Thyroid gland (tissue), 4 donors: ENCODE measurements at regions not wholly inside any gene's neighbourhood (a gene's known extent, or its start where the extent isn't known, plus 50 kb on each side); places are given as distances from the start of the nearest gene placed in this dataset.
"Not testable (repeated sequence)": the region's sequence is repeated elsewhere in the genome, so short reads cannot be mapped to it uniquely, and the experiment has no call there.

Experiments used
- DNase-seq, 2 donors: peaks; one replicate each; pipeline ENCODE4 v3.0.0-alpha.2; 2019
- H3K27ac ChIP-seq, 3 donors: fragments of 200-600 bp; sonication (generic); 1 replicate in 2 of 3; 2 replicates in 1 of 3; pipeline ENCODE4 v1.5.1; 2016 to 2019; ENCODE audit warnings: mild to moderate bottlenecking in 1 of 3, moderate library complexity in 1 of 3
- H3K27me3 ChIP-seq: fragments of 200-600 bp; sonication (generic); one replicate; pipeline ENCODE4 v1.5.1; 2019
- H3K36me3 ChIP-seq, 2 donors: fragments of 200-600 bp; sonication (generic); one replicate each; pipeline ENCODE4 v1.5.1; 2016 to 2019
- H3K4me1 ChIP-seq, 2 donors: fragments of 200-600 bp; sonication (generic); one replicate each; pipeline ENCODE4 v1.5.1; 2017 to 2019
- H3K4me3 ChIP-seq, 3 donors: fragments of 200-600 bp; sonication (generic); replicated peaks in 1 of 3; 1 replicate in 2 of 3; 2 replicates in 1 of 3; pipeline ENCODE4 v1.5.1; 2016; ENCODE audit warnings: mild to moderate bottlenecking in 1 of 3
- H3K9me3 ChIP-seq: fragments of 200-600 bp; sonication (generic); one replicate; pipeline ENCODE4 v1.5.1; 2017
- CTCF ChIP-seq, 6 experiments: fragments of 200-600 bp in 3 of 6; fragments of 450-650 bp in 3 of 6; sonication (generic) in 3 of 6; IDR thresholded peaks; one replicate each; pipeline ENCODE4 v1.5.1; 2016 to 2019; ENCODE audit warnings: antibody characterized with exemption in 6 of 6, mild to moderate bottlenecking in 2 of 6, inconsistent platforms in 1 of 6, moderate library complexity in 1 of 6
- POLR2A ChIP-seq, 2 donors: fragments of 450-650 bp; IDR thresholded peaks; one replicate each; pipeline ENCODE4 v1.6.1; 2017; ENCODE audit warnings: antibody characterized with exemption in 2 of 2, mild to moderate bottlenecking in 2 of 2, moderate library complexity in 1 of 2
- WGBS, 2 donors: methylation state at CpG; one replicate each; pipeline ENCODE4 v1.1.5; 2017; 5-methylcytosine and 5-hydroxymethylcytosine counted together
- intact Hi-C: fragments of 100-400 bp; cut with DNase I; formaldehyde crosslinking; loops from one replicate; pipeline ENCODE4 v1.15.1; 2023

GRCh38 chr2:176793792-176794191, 418.8 kb upstream of the HNRNPA3 start:
- intact Hi-C loops, result no loop called here
- no peaks in the 10 kb centered on the region for H3K4me1 ChIP-seq
- 69 to 76% methylated on average over 6 of the region's 6 CpGs for WGBS, 2 donors

GRCh38 chr2:176794392-176794791, 418.2 kb upstream of the HNRNPA3 start:
- intact Hi-C loops, result no loop called here
- no peaks in the 10 kb centered on the region for H3K36me3 ChIP-seq
- TF ChIP-seq POLR2A (IDR thresholded peaks at IDR 0.05), result no peak
- TF ChIP-seq CTCF (IDR thresholded peaks at IDR 0.05), result no peak
- no peaks in the 10 kb centered on the region for H3K9me3 ChIP-seq
- no peaks in the 10 kb centered on the region for H3K27me3 ChIP-seq
- WGBS, 2 donors, result 81 to 90% methylated on average over 1 of the region's 1 CpG
- no peak overlapping the region for H3K27ac ChIP-seq
- no peak overlapping the region for H3K4me3 ChIP-seq
- DNase-seq, result no peak
- H3K4me1 ChIP-seq, result no peaks in the 10 kb centered on the region

More at GRCh38 chr2:176793792-176794191, 418.8 kb upstream of the HNRNPA3 start:
- Histone ChIP-seq H3K27ac (no peak overlapping the region), H3K36me3 (no peaks in the 10 kb centered on the region), H3K27me3 (no peaks in the 10 kb centered on the region), H3K4me3 (no peak overlapping the region), H3K9me3 (no peaks in the 10 kb centered on the region)
- TF ChIP-seq POLR2A (IDR thresholded peaks at IDR 0.05), result no peak
- no peak for TF ChIP-seq CTCF (IDR thresholded peaks at IDR 0.05)
- no peak for DNase-seq

- Histone ChIP-seq H3K27ac (no peak overlapping the region), H3K4me3 (no peak overlapping the region), H3K4me1 (no peaks in the 10 kb centered on the region), H3K9me3 (no peaks in the 10 kb centered on the region), H3K36me3 (no peaks in the 10 kb centered on the region), H3K27me3 (no peaks in the 10 kb centered on the region)
- 89 to 96% methylated on average over 2 of the region's 2 CpGs for WGBS, 2 donors
- intact Hi-C loops, result no loop called here
- TF ChIP-seq POLR2A (IDR thresholded peaks at IDR 0.05), result no peak
- no peak for TF ChIP-seq CTCF (IDR thresholded peaks at IDR 0.05)
- no peak for DNase-seq
These were observed 416.8 kb upstream of the HNRNPA3 start for GRCh38 chr2:176795823-176796222.

GRCh38 chr2:176796677-176797076, 415.9 kb upstream of the HNRNPA3 start:
- H3K4me3 ChIP-seq, H3K4me1 ChIP-seq, H3K27ac ChIP-seq, H3K36me3 ChIP-seq, H3K9me3 ChIP-seq, intact Hi-C loops, H3K27me3 ChIP-seq, DNase-seq: not testable (repeated sequence)
- WGBS, 2 donors, result 85 to 96% methylated on average over 7 to 10 of the region's 13 CpGs

GRCh38 chr2:176804392-176804791, 408.2 kb upstream of the HNRNPA3 start:
- H3K9me3 ChIP-seq, result no peaks in the 10 kb centered on the region
- intact Hi-C loops, result no loop called here
- no peak overlapping the region for H3K27ac ChIP-seq
- H3K36me3 ChIP-seq, result no peaks in the 10 kb centered on the region
- no peak overlapping the region for H3K4me3 ChIP-seq
- no peak for TF ChIP-seq CTCF (IDR thresholded peaks at IDR 0.05)
- TF ChIP-seq POLR2A (IDR thresholded peaks at IDR 0.05), result no peak
- no peaks in the 10 kb centered on the region for H3K27me3 ChIP-seq
- WGBS, 2 donors, result 50 to 51% methylated on average over 2 of the region's 2 CpGs
- DNase-seq, result no peak
- H3K4me1 ChIP-seq, result no peaks in the 10 kb centered on the region

GRCh38 chr2:176805345-176805744, 407.2 kb upstream of the HNRNPA3 start:
- no peak for DNase-seq
- H3K36me3 ChIP-seq, result no peaks in the 10 kb centered on the region
- intact Hi-C loops, result no loop called here
- H3K27ac ChIP-seq, result no peak overlapping the region
- H3K4me3 ChIP-seq, result no peak overlapping the region
- no peak for TF ChIP-seq POLR2A (IDR thresholded peaks at IDR 0.05)
- TF ChIP-seq CTCF (IDR thresholded peaks at IDR 0.05), result no peak
- H3K27me3 ChIP-seq, result no peaks in the 10 kb centered on the region
- H3K4me1 ChIP-seq, result no peaks in the 10 kb centered on the region
- H3K9me3 ChIP-seq, result no peaks in the 10 kb centered on the region
